Skin epidermis (tissue), 12 donors: ENCODE measurements at regions not wholly inside any gene's neighbourhood (a gene's known extent, or its start where the extent isn't known, plus 50 kb on each side); places are given as distances from the start of the nearest gene placed in this dataset.
"Not testable (repeated sequence)": the region's sequence is repeated elsewhere in the genome, so short reads cannot be mapped to it uniquely, and the experiment has no call there.

Experiments
- H3K27ac ChIP-seq, 21 experiments: fragments of 200-600 bp; sonication (generic) in 11 of 21; one replicate each; pipeline ENCODE4 v1.5.0; 2020; ENCODE audit warnings: mild to moderate bottlenecking in 3 of 21, inconsistent platforms in 2 of 21, moderate library complexity in 2 of 21
- H3K4me3 ChIP-seq, 7 experiments: fragments of 200-600 bp; sonication (generic) in 2 of 7; one replicate each; pipeline ENCODE4 v1.5.0; 2020; ENCODE audit warnings: inconsistent platforms in 2 of 7, mild to moderate bottlenecking in 2 of 7, moderate library complexity in 1 of 7

DNA sequence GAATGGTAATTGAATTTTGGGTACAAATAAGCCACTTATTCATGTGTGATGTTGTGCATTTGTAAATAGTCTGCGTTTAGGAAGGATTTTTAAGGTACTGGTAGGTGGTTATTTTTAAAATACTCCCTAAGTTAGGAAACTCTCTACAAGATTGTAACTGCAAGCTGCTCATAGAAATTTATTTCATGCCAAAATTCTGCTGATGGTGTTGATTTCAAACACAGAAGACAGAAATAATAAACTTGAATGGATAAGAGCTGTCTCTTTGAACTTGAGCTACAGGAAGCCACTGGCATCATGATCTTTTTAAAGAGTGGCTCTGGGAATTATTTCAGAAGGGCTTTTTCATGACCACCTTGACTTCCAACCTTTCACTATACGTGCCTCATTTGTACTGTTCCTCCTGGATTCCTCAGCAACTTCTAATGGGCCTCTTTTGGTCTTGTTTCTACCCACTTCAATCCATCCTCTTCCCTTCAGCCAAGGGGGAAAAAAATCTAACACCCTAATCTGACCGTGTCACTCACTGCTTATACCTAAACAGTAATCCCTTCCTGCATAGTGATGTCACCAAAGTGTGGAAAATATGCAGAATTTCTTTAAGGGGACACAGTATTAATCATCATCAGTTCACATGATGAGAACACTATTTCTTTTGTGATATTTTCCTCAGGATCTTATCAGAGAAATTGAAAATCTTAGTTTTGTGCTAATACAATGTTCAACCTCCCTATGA lies 113.6 kb downstream of the PFDN4 start:
- Histone ChIP-seq H3K27ac (no peak overlapping the region), H3K4me3 (no peak overlapping the region)

DNA sequence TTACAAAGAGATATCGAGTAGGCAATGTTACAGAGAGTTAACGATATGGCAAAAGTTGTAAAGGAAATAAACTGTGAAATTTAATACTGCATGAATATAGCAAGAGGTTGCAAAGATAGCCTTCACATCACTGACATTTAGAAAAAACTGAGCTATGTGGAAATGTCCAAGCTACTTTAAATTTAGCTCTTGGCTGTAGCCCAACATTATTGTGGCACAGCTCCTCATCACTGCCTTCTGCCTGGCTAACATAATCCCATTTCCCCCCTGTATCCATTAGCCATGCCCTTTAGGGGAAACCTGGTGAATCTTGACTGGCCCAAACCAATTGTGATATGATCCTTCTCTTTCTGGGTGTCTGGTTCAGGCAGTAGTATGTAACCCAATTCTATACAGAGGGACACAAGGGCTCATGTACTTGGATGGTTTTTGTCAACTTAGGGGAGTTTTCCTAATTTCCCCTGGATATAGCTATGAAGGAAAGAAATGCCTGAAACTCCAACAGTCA lies 115.4 kb downstream of the PFDN4 start:
- H3K4me3 ChIP-seq = no peak overlapping the region
- no peak overlapping the region for H3K27ac ChIP-seq

GRCh38 chr20:54324041-54324440 lies 116.2 kb downstream of the PFDN4 start:
- Histone ChIP-seq H3K4me3 (no peak overlapping the region), H3K27ac (no peak overlapping the region)

GRCh38 chr20:54324652-54325285 lies 116.9 kb downstream of the PFDN4 start:
- Histone ChIP-seq H3K4me3 (no peak overlapping the region), H3K27ac (no peak overlapping the region)

DNA sequence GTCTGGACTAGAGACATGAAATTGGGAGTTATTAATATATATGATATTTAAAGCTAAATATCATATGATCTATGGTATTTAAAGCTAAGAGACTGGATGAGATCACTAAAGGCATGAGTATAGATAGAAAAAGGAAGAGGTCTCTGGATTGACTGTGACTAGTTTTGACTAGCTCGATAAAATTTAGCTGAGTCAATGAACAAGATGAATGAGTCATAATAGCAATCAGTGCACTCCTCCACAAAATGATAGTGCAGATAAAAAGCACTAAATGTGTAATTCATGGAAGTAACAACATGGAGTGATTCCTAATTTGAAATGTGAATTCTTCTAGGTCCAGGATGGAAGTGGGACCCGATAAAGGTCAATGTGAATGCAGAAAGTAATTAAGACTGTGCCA lies 127.4 kb downstream of the PFDN4 start:
- Histone ChIP-seq H3K4me3 (no peak overlapping the region), H3K27ac (no peak overlapping the region)

GRCh38 chr20:54337144-54337543 lies 129.3 kb downstream of the PFDN4 start:
- Histone ChIP-seq H3K27ac (no peak overlapping the region), H3K4me3 (no peak overlapping the region)

- Histone ChIP-seq H3K4me3 (no peak overlapping the region), H3K27ac (no peak overlapping the region)
Measured at GRCh38 chr20:54339093-54339492, 131.2 kb downstream of the PFDN4 start.

DNA sequence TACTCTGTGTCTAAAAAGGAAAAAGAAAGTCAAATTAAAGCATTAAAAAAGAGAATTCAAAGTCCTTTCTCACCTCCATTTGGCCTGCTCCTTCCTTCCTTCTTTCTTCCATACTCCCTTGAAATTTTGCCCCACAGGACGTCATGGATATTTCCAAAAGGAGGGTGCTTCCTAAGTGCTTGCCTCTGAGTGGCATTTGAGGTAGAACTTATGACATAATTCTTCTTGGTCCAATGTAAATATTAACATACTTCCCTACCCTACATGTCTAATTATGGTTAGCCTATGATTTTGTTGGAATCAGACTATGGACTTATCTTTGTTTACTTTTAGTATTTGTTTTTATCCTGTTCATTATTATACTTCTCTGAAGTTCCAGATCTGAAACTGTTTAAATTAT lies 132.3 kb downstream of the PFDN4 start:
- H3K4me3 ChIP-seq = no peak overlapping the region
- H3K27ac ChIP-seq = no peak overlapping the region

DNA sequence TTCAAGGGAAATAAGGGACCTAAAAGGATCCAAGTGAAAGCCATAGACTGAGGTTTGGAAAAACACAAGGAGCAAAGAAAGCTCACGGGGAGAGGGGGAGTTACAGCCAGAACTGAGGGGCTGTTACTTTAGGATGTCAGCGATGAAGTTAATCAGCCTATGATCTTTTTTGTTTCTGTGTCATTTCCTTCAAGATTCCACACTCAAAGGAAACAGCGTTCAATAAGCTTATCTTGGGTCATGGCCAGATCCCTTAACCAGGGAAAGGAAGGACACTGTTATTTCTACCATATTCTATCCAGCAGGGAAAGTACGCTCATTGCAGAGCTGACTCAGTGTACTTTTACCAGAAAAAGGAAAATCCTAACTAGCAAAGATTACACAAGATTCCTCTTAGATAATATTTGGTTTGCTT lies 132.8 kb downstream of the PFDN4 start:
- Histone ChIP-seq H3K27ac (no peak overlapping the region), H3K4me3 (no peak overlapping the region)

DNA sequence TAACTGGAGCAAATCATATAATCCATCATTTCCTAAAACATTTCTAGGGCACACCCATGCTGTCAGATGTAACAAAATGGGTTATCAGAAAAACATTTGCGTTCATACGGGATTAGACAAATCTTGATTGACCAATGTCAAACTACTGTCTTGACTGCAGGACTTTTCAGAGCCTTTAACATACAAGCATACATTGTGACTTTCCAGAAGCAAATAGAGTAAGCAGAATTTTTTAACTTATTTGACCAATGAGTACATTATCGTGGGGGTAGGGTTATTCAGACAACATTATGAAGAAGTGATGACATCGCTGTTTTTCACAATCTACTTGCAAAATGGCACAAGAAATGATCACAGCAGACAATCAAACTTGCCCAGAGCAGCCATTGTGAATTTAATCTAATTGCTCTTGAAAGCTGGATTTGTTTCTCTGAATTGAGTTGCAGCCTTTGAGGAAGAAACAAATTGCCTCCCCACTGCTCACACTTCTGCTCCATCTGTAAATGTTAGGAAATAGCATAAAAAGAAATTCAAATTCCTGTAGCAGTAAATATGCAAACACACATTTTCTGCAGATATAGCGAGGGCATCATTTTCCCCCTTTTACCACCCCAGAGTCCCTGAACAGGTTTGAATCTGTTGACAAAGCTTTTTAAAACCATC lies 133.0 kb upstream of the DOK5 start:
- H3K27ac ChIP-seq = no peak overlapping the region

DNA sequence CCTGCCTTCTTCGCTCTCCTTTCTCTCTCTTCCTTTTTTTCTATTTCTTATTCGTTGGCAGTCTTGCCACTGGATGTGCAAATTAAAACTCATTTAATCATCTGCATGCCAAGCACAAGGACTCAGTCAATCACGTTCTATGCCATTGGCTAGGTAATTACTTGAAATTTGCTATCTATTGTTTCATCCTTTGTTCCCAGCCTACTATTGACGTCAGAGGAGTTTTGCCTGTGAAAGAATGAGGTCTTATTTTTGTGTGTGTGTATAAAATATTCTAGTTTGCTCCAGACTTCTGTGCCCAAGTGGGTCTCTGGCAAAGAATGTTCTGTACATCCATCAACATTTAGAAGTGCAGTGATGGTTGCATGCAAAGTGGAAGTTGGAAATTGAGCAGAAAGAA lies 132.3 kb upstream of the DOK5 start:
- no peak overlapping the region for H3K4me3 ChIP-seq
- H3K27ac ChIP-seq = no peak overlapping the region

More for the DNA sequence above, 133.0 kb upstream of the DOK5 start:
- H3K4me3 ChIP-seq = no peak overlapping the region

DNA sequence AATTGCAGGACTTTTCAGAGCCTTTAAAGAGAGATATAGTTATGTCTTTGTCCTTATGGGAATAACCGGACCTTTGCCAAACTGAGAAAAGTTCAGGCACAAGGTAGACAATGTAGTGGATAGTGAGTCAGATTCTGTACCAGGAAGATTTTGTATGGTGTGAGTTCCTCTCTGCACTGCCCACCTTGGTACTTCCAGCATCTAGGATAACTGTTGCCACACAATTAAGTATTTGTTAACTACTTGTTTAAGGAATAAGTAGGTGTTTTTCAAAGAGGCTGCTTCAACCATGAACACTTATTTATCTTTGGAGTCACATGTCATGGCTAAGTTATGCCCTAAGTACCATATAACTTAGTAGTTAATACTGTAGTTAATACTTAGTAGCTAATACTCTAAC lies 131.8 kb upstream of the DOK5 start:
- H3K4me3 ChIP-seq = no peak overlapping the region
- H3K27ac ChIP-seq = no peak overlapping the region

DNA sequence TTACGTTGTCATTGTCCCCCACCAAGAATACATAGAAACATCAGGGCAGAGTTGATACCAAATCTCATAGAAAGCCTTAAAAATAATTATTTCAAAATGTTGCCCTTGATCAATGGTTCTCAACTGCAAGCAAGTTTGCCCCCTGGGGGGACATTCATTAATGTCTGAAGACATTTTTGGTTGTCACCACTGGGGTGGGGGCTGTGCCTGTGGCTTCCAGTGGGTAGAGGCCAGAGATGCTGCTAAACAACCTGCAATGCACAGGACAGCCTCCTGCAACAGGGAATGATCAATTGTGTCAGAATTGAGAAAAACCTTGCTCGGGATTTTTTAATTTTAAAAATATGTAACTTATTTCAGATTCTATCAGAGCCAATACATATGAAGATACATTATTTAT lies 130.6 kb upstream of the DOK5 start:
- Histone ChIP-seq H3K27ac (peak overlapping the region in 1 of 21 experiments; percentile 31), H3K4me3 (no peak overlapping the region)

DNA sequence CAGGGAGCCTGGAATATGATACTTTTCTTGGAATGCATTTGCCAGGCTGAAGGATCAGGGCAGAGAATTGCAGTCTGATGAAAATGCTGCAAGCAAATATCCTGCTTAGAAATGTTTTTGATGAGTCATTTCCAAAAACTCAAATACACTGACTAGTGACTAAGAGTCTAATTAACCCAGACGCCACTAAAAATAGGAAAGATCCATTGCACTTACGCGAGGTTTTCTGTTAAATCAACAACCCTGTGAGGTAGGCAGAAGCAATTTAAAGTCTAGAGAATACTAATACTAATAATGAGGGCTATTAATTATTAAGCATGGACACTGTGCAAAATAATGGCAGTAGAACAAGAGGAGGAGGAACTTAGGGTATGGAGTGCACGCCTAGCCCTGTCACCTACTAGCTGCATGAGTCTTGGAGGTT lies 130.1 kb upstream of the DOK5 start:
- H3K4me3 ChIP-seq = no peak overlapping the region
- H3K27ac ChIP-seq = peak overlapping the region in 3 of 21 experiments; percentile 1 to 31 (median 19)

DNA sequence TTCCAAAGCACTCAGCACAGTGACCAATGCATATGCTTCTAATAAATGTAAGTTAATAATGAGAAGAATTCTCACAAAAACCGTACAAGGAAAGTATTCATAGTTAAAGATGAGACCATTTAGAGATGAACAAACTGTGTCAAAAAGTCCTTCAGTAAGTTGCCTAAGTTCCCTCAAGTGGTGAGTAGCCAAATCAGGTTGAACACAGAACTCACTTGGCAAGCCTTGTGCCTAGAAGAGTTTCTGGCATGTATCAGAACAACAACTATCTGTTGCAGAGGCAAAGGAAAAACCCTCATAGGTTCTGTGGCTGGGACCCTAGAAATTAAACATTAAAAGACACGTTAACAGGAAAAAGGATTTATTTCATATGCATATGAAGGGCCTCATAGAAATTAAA lies 129.6 kb upstream of the DOK5 start:
- Histone ChIP-seq H3K4me3 (no peak overlapping the region), H3K27ac (peak overlapping the region in 3 of 21 experiments; percentile 1 to 31 (median 19))

DNA sequence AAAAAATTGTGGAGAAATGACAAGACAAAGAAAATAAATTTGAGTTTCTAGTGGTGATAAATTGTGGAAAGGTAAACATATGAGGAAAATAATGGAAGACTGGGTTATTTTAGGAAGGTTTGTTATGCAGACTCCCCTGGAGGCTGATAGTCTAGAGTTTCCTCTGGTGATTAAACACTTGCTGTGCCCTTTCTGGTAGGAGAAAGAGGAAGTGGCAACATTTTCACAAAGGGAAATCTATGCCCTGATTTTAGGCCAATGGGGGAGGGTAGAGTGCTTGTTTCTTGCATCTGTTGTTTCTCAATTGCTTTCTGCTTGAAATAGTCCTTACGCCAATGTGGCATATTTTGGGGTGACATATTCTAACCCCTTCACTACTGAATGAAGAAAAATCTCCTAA lies 129.1 kb upstream of the DOK5 start:
- Histone ChIP-seq H3K4me3 (no peak overlapping the region), H3K27ac (peak overlapping the region in 1 of 21 experiments; percentile 1)

- Histone ChIP-seq H3K4me3 (no peak overlapping the region), H3K27ac (no peak overlapping the region)
Measured at GRCh38 chr20:54347166-54347833, 128.1 kb upstream of the DOK5 start.

DNA sequence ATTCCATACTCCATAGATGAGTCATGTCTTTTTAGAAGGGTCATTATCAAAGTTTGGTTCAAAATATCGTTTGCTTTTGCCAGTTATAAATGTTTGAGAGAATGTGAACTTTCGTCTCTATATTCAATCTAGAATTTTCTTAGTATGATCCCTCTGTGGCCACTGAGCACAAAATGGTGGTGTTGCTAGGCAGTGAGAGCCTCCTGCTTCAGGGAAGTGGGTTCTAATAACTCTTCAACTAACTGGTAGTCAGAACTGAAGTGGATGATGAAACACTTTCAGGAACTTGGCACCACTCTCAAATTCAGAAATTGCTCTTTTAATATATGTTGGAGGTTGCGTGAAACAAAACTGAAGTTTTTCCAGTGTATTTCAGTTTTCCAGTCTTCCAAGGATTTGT lies 125.0 kb upstream of the DOK5 start:
- Histone ChIP-seq H3K4me3 (no peak overlapping the region), H3K27ac (no peak overlapping the region)

DNA sequence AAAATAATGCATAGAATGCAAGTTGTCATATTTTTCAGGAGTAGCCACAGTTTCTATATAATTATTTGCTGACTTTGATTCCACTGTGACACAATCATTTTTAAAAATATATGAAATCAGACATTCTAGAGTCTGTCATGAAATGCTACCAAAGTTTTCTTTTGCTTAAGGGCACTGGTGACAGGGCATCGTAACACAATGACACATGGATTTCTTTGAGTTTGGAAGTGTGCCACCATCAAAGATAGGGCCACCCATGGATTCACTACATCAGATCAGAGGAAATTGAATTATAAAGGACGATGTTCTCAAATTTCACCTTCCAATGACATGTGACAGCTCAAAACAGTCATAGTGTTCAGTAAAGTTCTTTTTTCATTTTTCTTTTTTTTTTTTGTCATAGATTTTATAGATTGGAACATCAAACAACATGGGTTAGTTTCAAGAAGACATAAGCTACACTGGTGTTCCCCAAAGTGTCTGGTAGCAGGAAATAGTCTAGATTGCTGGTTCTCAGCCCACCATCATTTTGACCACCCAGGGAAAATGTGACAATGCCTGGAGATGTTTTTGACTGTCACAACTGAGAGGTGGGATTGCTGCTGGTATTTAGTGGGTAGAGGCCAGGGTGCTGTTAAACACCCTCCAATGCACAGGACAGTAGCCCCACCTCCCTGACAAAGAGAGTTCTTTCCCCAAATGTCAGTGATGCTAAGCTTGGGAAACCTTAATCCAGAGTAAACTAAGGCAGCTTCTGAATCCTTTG lies 123.8 kb upstream of the DOK5 start:
- H3K27ac ChIP-seq = no peak overlapping the region

DNA sequence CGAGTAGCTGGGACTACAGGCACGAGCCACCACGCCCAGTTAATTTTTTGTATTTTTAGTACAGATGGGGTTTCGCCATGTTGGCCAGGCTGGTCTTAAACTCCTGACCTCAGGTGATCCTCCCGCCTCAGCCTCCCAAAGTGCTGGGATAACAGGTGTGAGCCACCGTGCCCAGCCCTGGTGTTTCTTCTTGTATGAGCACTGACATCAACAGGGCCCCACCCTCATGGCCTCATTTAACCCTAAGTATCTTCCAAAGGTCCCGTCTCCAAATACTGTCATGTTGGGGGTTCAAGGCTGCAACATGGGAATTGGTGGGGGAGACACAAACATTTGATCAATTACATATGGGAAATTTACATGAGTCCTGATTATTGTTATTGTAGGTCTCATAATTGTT lies 122.9 kb upstream of the DOK5 start:
- H3K4me3 ChIP-seq, H3K27ac ChIP-seq: not testable (repeated sequence)

More for the DNA sequence above, 123.8 kb upstream of the DOK5 start:
- H3K4me3 ChIP-seq = no peak overlapping the region
